ENCODE measurements at regions not wholly inside any gene's neighbourhood (a gene's known extent, or its start where the extent isn't known, plus 50 kb on each side); places are given as distances from the start of the nearest gene placed in this dataset.
"Not testable (repeated sequence)": the region's sequence is repeated elsewhere in the genome, so short reads cannot be mapped to it uniquely, and the experiment has no call there.

- Histone ChIP-seq H3K9me3 (ENCODE audit: control insufficient read depth in 1 of 2, low read length in 2 of 2) (peaks cover 4 to 5% of the 10 kb centered on the region in 2 donors), H3K27ac (ENCODE audit: low read depth, low read length) (no peak overlapping the region), H3K36me3 (ENCODE audit: control insufficient read depth in 1 of 2, insufficient read depth in 2 of 2, low read length in 2 of 2) (no peaks in the 10 kb centered on the region), H3K4me1 (ENCODE audit: control insufficient read depth in 1 of 2, insufficient read depth in 2 of 2, low read length in 2 of 2) (peaks cover 4 to 7% of the 10 kb centered on the region in 2 donors), H3K4me3 (ENCODE audit: low read depth in 1 of 2, low read length in 2 of 2) (no peak overlapping the region), H3K27me3 (ENCODE audit: control insufficient read depth in 1 of 2, insufficient read depth in 2 of 2, low read length in 2 of 2) (no peaks in the 10 kb centered on the region), H3K9ac (ENCODE audit: low read depth in 1 of 2, low read length in 2 of 2) (no peak overlapping the region)
Observed at GRCh38 chr9:95710446-95710845, 165.0 kb upstream of the ERCC6L2 start.

DNA sequence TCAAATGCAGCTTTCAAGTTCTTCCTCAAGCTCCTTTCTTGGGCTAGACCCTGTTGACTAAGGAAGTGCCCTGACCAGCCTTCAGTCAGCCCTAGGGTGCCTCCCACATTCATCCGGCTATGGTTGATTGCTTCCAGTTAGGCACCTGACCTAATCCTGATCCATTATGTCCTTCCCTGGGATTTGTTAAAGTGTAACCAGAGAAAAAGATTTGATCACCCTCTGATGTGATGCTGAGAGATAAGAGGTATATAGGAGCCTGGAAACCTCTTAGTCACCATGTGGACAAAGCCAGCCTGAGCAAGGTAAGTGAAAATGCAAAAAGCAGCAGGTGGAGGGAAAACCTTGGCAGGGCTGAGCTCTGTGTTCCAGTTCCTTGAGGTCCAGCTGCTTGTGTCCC lies 178.8 kb upstream of the ERCC6L2 start:
- H3K9ac ChIP-seq (ENCODE audit: low read depth in 1 of 2, low read length in 2 of 2), result no peak overlapping the region
- no peak overlapping the region for H3K4me3 ChIP-seq (ENCODE audit: low read depth in 1 of 2, low read length in 2 of 2)
- no peaks in the 10 kb centered on the region for H3K36me3 ChIP-seq (ENCODE audit: control insufficient read depth in 1 of 2, insufficient read depth in 2 of 2, low read length in 2 of 2)
- H3K4me1 ChIP-seq (ENCODE audit: control insufficient read depth in 1 of 2, insufficient read depth in 2 of 2, low read length in 2 of 2), result peaks cover 0 to 7% of the 10 kb centered on the region in 2 donors
- no peak overlapping the region for H3K27ac ChIP-seq (ENCODE audit: low read depth, low read length)
- no peaks in the 10 kb centered on the region for H3K27me3 ChIP-seq (ENCODE audit: control insufficient read depth in 1 of 2, insufficient read depth in 2 of 2, low read length in 2 of 2)
- H3K9me3 ChIP-seq (ENCODE audit: control insufficient read depth in 1 of 2, low read length in 2 of 2), result no peaks in the 10 kb centered on the region

DNA sequence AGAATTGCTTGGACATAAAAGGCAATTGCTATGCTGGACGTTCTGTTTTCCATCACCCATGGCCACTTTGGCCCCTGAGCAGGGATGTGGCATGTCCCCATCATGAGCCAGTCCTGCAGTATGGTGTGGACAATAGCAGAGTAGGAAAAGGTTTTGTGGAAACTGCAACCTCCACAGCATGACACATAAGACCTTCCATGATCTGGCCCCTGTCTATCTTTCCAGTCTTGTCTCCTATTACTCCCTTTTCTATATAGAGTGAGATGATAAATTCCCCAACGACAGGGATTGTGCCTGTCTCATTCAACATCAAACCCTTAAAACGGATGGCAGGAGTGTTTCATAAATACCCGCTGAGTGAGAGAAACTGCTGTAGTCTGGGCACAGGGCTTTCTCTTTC lies 174.7 kb upstream of the PTCH1 start:
- no peak overlapping the region for H3K27ac ChIP-seq (ENCODE audit: low read depth, low read length)
- H3K9me3 ChIP-seq (ENCODE audit: control insufficient read depth in 1 of 2, low read length in 2 of 2), result no peaks in the 10 kb centered on the region
- no peak overlapping the region for H3K4me3 ChIP-seq (ENCODE audit: low read depth in 1 of 2, low read length in 2 of 2)
- H3K36me3 ChIP-seq (ENCODE audit: control insufficient read depth in 1 of 2, insufficient read depth in 2 of 2, low read length in 2 of 2), result no peaks in the 10 kb centered on the region
- H3K4me1 ChIP-seq (ENCODE audit: control insufficient read depth in 1 of 2, insufficient read depth in 2 of 2, low read length in 2 of 2), result peaks cover 0 to 3% of the 10 kb centered on the region in 2 donors
- H3K27me3 ChIP-seq (ENCODE audit: control insufficient read depth in 1 of 2, insufficient read depth in 2 of 2, low read length in 2 of 2), result no peaks in the 10 kb centered on the region
- H3K9ac ChIP-seq (ENCODE audit: low read depth in 1 of 2, low read length in 2 of 2), result no peak overlapping the region

DNA sequence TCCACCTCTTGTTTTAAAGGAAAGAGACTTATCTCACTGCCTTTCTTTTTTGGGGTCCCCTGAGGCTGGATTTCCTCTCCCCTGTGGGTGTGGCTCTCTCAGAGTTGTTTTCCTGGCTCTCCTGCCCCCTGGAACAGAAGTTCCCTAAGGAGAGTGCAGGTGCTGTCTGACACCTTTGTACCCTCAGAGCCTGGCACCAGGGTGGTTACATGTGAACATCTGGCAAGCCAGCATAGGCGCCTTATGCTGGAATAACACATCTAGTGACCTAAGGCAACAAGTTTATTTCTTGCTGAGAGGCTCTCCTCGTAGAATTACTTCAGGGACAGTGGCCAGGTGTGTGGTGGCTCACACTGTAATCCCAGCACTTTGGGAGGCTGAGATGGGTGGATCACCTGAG lies 172.9 kb upstream of the PTCH1 start:
- H3K27ac ChIP-seq (ENCODE audit: low read depth, low read length), result no peak overlapping the region
- H3K9ac ChIP-seq (ENCODE audit: low read depth in 1 of 2, low read length in 2 of 2), result no peak overlapping the region
- no peaks in the 10 kb centered on the region for H3K36me3 ChIP-seq (ENCODE audit: control insufficient read depth in 1 of 2, insufficient read depth in 2 of 2, low read length in 2 of 2)
- H3K4me1 ChIP-seq (ENCODE audit: control insufficient read depth in 1 of 2, insufficient read depth in 2 of 2, low read length in 2 of 2), result peaks cover 0 to 3% of the 10 kb centered on the region in 2 donors
- H3K27me3 ChIP-seq (ENCODE audit: control insufficient read depth in 1 of 2, insufficient read depth in 2 of 2, low read length in 2 of 2), result no peaks in the 10 kb centered on the region
- H3K4me3 ChIP-seq (ENCODE audit: low read depth in 1 of 2, low read length in 2 of 2), result no peak overlapping the region
- H3K9me3 ChIP-seq (ENCODE audit: control insufficient read depth in 1 of 2, low read length in 2 of 2), result no peaks in the 10 kb centered on the region

DNA sequence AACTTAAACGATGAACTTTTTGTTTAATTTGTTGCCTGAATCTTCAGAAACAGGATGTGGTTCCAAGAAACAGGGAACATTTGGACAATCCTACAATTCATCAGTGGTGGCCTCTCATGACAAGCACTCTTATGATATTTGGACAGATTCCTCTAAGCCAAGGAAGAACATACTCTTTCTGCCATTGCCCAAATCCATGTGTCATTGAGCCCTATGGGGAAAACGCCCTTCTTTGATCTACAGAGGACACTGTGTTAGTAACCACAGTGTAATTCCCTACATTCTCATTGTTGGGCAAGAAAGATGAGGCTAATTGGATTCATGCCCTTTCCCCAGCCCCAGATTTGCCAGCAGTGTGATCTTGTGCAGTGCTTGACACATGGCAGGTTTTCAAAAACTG lies 167.7 kb upstream of the PTCH1 start:
- Histone ChIP-seq H3K9ac (ENCODE audit: low read depth in 1 of 2, low read length in 2 of 2) (no peak overlapping the region), H3K4me3 (ENCODE audit: low read depth in 1 of 2, low read length in 2 of 2) (no peak overlapping the region), H3K36me3 (ENCODE audit: control insufficient read depth in 1 of 2, insufficient read depth in 2 of 2, low read length in 2 of 2) (no peaks in the 10 kb centered on the region), H3K27me3 (ENCODE audit: control insufficient read depth in 1 of 2, insufficient read depth in 2 of 2, low read length in 2 of 2) (no peaks in the 10 kb centered on the region), H3K9me3 (ENCODE audit: control insufficient read depth in 1 of 2, low read length in 2 of 2) (no peaks in the 10 kb centered on the region), H3K4me1 (ENCODE audit: control insufficient read depth in 1 of 2, insufficient read depth in 2 of 2, low read length in 2 of 2) (no peaks in the 10 kb centered on the region), H3K27ac (ENCODE audit: low read depth, low read length) (no peak overlapping the region)

DNA sequence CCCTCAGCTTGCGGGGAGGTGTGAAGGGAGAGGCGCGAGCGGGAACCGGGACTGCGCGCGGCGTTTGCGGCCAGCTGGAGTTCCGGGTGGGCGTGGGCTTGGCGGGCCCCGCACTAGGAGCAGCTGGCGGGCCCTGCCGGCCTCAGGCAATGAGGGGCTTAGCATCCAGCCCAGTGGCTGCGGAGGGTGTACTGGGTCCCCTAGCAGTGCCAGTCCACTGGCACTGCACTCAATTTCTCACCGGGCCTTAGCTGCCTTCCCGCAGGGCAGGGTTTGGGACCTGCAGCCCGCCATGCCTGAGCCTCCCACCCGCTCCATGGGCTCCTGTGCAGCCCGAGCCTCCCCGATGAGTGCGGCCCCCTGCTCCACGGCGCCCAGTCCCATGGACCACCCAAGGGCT lies 163.5 kb upstream of the PTCH1 start:
- H3K4me1 ChIP-seq (ENCODE audit: control insufficient read depth in 1 of 2, insufficient read depth in 2 of 2, low read length in 2 of 2); H3K4me3 ChIP-seq (ENCODE audit: low read depth in 1 of 2, low read length in 2 of 2); H3K27me3 ChIP-seq (ENCODE audit: control insufficient read depth in 1 of 2, insufficient read depth in 2 of 2, low read length in 2 of 2); H3K9me3 ChIP-seq (ENCODE audit: control insufficient read depth in 1 of 2, low read length in 2 of 2); H3K9ac ChIP-seq (ENCODE audit: low read depth in 1 of 2, low read length in 2 of 2); H3K36me3 ChIP-seq (ENCODE audit: control insufficient read depth in 1 of 2, insufficient read depth in 2 of 2, low read length in 2 of 2); H3K27ac ChIP-seq (ENCODE audit: low read depth, low read length): not testable (repeated sequence)

DNA sequence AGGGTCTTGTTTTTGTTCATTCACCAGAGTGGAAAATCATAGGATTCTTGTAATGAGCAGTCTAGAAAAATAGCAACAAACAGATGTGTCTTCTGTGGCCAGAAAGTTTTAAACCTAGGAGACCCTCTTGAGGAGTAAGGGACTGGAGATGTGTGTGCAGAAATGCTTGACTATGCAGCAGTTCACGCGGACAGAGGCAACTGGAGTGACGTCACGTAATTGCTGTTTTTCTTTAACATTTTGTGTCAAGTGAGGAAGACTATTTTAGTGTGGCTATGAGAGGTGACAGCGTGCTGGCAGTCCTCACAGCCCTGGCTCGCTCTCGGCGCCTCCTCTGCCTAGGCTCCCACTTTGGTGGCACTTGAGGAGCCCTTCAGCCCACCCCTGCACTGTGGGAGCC lies 163.1 kb upstream of the PTCH1 start:
- H3K4me1 ChIP-seq (ENCODE audit: control insufficient read depth in 1 of 2, insufficient read depth in 2 of 2, low read length in 2 of 2), result no peaks in the 10 kb centered on the region
- H3K27me3 ChIP-seq (ENCODE audit: control insufficient read depth in 1 of 2, insufficient read depth in 2 of 2, low read length in 2 of 2), result no peaks in the 10 kb centered on the region
- no peaks in the 10 kb centered on the region for H3K36me3 ChIP-seq (ENCODE audit: control insufficient read depth in 1 of 2, insufficient read depth in 2 of 2, low read length in 2 of 2)
- no peak overlapping the region for H3K4me3 ChIP-seq (ENCODE audit: low read depth in 1 of 2, low read length in 2 of 2)
- no peaks in the 10 kb centered on the region for H3K9me3 ChIP-seq (ENCODE audit: control insufficient read depth in 1 of 2, low read length in 2 of 2)
- no peak overlapping the region for H3K27ac ChIP-seq (ENCODE audit: low read depth, low read length)
- H3K9ac ChIP-seq (ENCODE audit: low read depth in 1 of 2, low read length in 2 of 2), result no peak overlapping the region

- Histone ChIP-seq H3K9me3 (ENCODE audit: control insufficient read depth in 1 of 2, low read length in 2 of 2) (no peaks in the 10 kb centered on the region), H3K27ac (ENCODE audit: low read depth, low read length) (no peak overlapping the region), H3K27me3 (ENCODE audit: control insufficient read depth in 1 of 2, insufficient read depth in 2 of 2, low read length in 2 of 2) (no peaks in the 10 kb centered on the region), H3K9ac (ENCODE audit: low read depth in 1 of 2, low read length in 2 of 2) (no peak overlapping the region), H3K4me1 (ENCODE audit: control insufficient read depth in 1 of 2, insufficient read depth in 2 of 2, low read length in 2 of 2) (no peaks in the 10 kb centered on the region), H3K36me3 (ENCODE audit: control insufficient read depth in 1 of 2, insufficient read depth in 2 of 2, low read length in 2 of 2) (no peaks in the 10 kb centered on the region), H3K4me3 (ENCODE audit: low read depth in 1 of 2, low read length in 2 of 2) (no peak overlapping the region)
Observed at GRCh38 chr9:95678759-95679158, 162.0 kb upstream of the PTCH1 start.

DNA sequence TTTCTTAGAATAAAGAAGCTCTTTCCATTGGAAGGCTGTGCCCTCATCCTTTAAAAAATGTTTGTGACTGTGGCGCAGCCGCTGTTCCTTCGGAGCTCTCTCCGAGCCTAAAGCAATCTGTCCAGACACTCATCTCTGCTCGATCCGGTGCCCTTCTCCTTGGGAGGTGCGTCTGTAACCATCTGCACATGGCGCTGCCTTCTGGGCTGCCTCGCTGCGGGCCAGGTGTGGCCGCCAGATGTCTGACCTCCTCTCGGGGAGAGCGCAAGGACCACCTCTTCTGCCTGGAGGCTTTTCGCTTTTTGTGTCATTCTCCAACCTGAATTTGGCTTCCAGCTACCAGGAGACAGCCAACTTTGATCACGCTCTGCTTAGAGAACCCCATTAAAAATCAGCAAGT lies 153.4 kb upstream of the PTCH1 start:
- no peaks in the 10 kb centered on the region for H3K9me3 ChIP-seq (ENCODE audit: control insufficient read depth in 1 of 2, low read length in 2 of 2)
- no peak overlapping the region for H3K4me3 ChIP-seq (ENCODE audit: low read depth in 1 of 2, low read length in 2 of 2)
- H3K4me1 ChIP-seq (ENCODE audit: control insufficient read depth in 1 of 2, insufficient read depth in 2 of 2, low read length in 2 of 2), result no peaks in the 10 kb centered on the region
- H3K36me3 ChIP-seq (ENCODE audit: control insufficient read depth in 1 of 2, insufficient read depth in 2 of 2, low read length in 2 of 2), result no peaks in the 10 kb centered on the region
- H3K27me3 ChIP-seq (ENCODE audit: control insufficient read depth in 1 of 2, insufficient read depth in 2 of 2, low read length in 2 of 2), result no peaks in the 10 kb centered on the region
- H3K27ac ChIP-seq (ENCODE audit: low read depth, low read length), result no peak overlapping the region
- no peak overlapping the region for H3K9ac ChIP-seq (ENCODE audit: low read depth in 1 of 2, low read length in 2 of 2)

GRCh38 chr9:95669253-95669652 lies 152.5 kb upstream of the PTCH1 start:
- Histone ChIP-seq H3K36me3 (ENCODE audit: control insufficient read depth in 1 of 2, insufficient read depth in 2 of 2, low read length in 2 of 2) (no peaks in the 10 kb centered on the region), H3K4me1 (ENCODE audit: control insufficient read depth in 1 of 2, insufficient read depth in 2 of 2, low read length in 2 of 2) (no peaks in the 10 kb centered on the region), H3K27me3 (ENCODE audit: control insufficient read depth in 1 of 2, insufficient read depth in 2 of 2, low read length in 2 of 2) (no peaks in the 10 kb centered on the region), H3K27ac (ENCODE audit: low read depth, low read length) (no peak overlapping the region), H3K9me3 (ENCODE audit: control insufficient read depth in 1 of 2, low read length in 2 of 2) (no peaks in the 10 kb centered on the region), H3K9ac (ENCODE audit: low read depth in 1 of 2, low read length in 2 of 2) (peak overlapping the region in 1 of 2 donors; percentile 12), H3K4me3 (ENCODE audit: low read depth in 1 of 2, low read length in 2 of 2) (no peak overlapping the region)

GRCh38 chr9:95667789-95668188 lies 151.0 kb upstream of the PTCH1 start:
- no peaks in the 10 kb centered on the region for H3K36me3 ChIP-seq (ENCODE audit: control insufficient read depth in 1 of 2, insufficient read depth in 2 of 2, low read length in 2 of 2)
- no peaks in the 10 kb centered on the region for H3K9me3 ChIP-seq (ENCODE audit: control insufficient read depth in 1 of 2, low read length in 2 of 2)
- H3K9ac ChIP-seq (ENCODE audit: low read depth in 1 of 2, low read length in 2 of 2), result no peak overlapping the region
- no peaks in the 10 kb centered on the region for H3K27me3 ChIP-seq (ENCODE audit: control insufficient read depth in 1 of 2, insufficient read depth in 2 of 2, low read length in 2 of 2)
- no peaks in the 10 kb centered on the region for H3K4me1 ChIP-seq (ENCODE audit: control insufficient read depth in 1 of 2, insufficient read depth in 2 of 2, low read length in 2 of 2)
- no peak overlapping the region for H3K4me3 ChIP-seq (ENCODE audit: low read depth in 1 of 2, low read length in 2 of 2)
- H3K27ac ChIP-seq (ENCODE audit: low read depth, low read length), result no peak overlapping the region
